HCT116 (cell line): ENCODE measurements at regions not wholly inside any gene's neighbourhood (a gene's known extent, or its start where the extent isn't known, plus 50 kb on each side); places are given as distances from the start of the nearest gene placed in this dataset.

Experiments used
- ATF3 ChIP-seq: IDR thresholded peaks from 2 replicates; pipeline ENCODE4 v1.6.1; 2012
- CEBPB ChIP-seq: IDR thresholded peaks from 2 replicates; pipeline ENCODE4 v1.6.1; 2012; ENCODE audit warnings: low read depth
- CTCF ChIP-seq, 3 experiments: fragments of 200-600 bp in 1 of 3; sonication (generic) in 1 of 3; IDR thresholded peaks in 2 of 3; conservative IDR thresholded peaks in 1 of 3; 2 replicates each; pipeline ENCODE4 v1.5.1; 2012 to 2017; ENCODE audit warnings: low read depth in 2 of 3, low read length in 2 of 3, antibody characterized with exemption in 1 of 3, borderline replicate concordance in 1 of 3, control low read depth in 1 of 3, mild to moderate bottlenecking in 1 of 3, mixed read lengths in 1 of 3, mixed run types in 1 of 3, moderate library complexity in 1 of 3; ENCODE audit not compliant: insufficient read depth in 1 of 3
- JUND ChIP-seq: IDR thresholded peaks from 2 replicates; pipeline ENCODE4 v1.6.1; 2012
- MAX ChIP-seq: IDR thresholded peaks from 2 replicates; pipeline ENCODE4 v1.6.1; 2012
- POLR2A ChIP-seq: IDR thresholded peaks from 2 replicates; pipeline ENCODE4 v1.7.0; 2011; ENCODE audit warnings: borderline replicate concordance; ENCODE audit not compliant: insufficient read depth, insufficient read length; ENCODE audit errors: extremely low read depth
- REST ChIP-seq: IDR thresholded peaks from 2 replicates; pipeline ENCODE4 v1.6.1; 2012; ENCODE audit warnings: low read depth
- YY1 ChIP-seq: IDR thresholded peaks from 2 replicates; pipeline ENCODE4 v1.6.1; 2011; ENCODE audit warnings: low read length, low read depth, moderate library complexity, mild to moderate bottlenecking; ENCODE audit not compliant: insufficient replicate concordance; ENCODE audit errors: extremely low read depth

- TF ChIP-seq YY1, result no peak
- no peak for TF ChIP-seq ATF3
- TF ChIP-seq CTCF (IDR thresholded peaks at IDR 0.05 in 2 of 3, conservative IDR thresholded peaks at IDR 0.05 in 1 of 3; ENCODE audit: borderline replicate concordance in 1 of 3, insufficient read depth in 1 of 3, low read depth in 2 of 3, low read length in 2 of 3), result no peak
- no peak for TF ChIP-seq MAX
- no peak for TF ChIP-seq REST
- no peak for TF ChIP-seq CEBPB
- TF ChIP-seq POLR2A, result no peak
- TF ChIP-seq JUND, result no peak
Observed at GRCh38 chr5:125609011-125609410, 814.2 kb upstream of the GRAMD2B start.
